Fibroblast of pulmonary artery (primary cell): ENCODE measurements at regions not wholly inside any gene's neighbourhood (a gene's known extent, or its start where the extent isn't known, plus 50 kb on each side); places are given as distances from the start of the nearest gene placed in this dataset.
"Not testable (repeated sequence)": the region's sequence is repeated elsewhere in the genome, so short reads cannot be mapped to it uniquely, and the experiment has no call there.

Experiments
- DNase-seq: peaks from one replicate; pipeline ENCODE4 v3.0.0-alpha.2; 2010; ENCODE audit warnings: low read depth
- H3K4me3 ChIP-seq: replicated peaks from 2 replicates; pipeline ENCODE4 v1.5.1; 2011; ENCODE audit warnings: low read depth, mild to moderate bottlenecking, control low read depth, low read length, moderate library complexity
- CTCF ChIP-seq: IDR thresholded peaks from 2 replicates; pipeline ENCODE4 v1.5.1; 2011; ENCODE audit warnings: mild to moderate bottlenecking, control low read depth, low read length, inconsistent platforms; ENCODE audit errors: missing control alignments

- no peak for DNase-seq
- no peak overlapping the region for H3K4me3 ChIP-seq
- no peak for TF ChIP-seq CTCF
Observed at GRCh38 chr9:117932585-117932984, 228.4 kb downstream of the TLR4 start.

- H3K4me3 ChIP-seq = no peak overlapping the region
- DNase-seq = no peak
- no peak for TF ChIP-seq CTCF
Observed at GRCh38 chr9:117936185-117937130, 232.3 kb downstream of the TLR4 start.

- no peak overlapping the region for H3K4me3 ChIP-seq
- no peak for TF ChIP-seq CTCF
- DNase-seq = no peak
Observed at GRCh38 chr9:117938086-117938485, 233.9 kb downstream of the TLR4 start.

- H3K4me3 ChIP-seq = no peak overlapping the region
- DNase-seq = no peak
- TF ChIP-seq CTCF = no peak
Observed at GRCh38 chr9:117938896-117939295, 234.7 kb downstream of the TLR4 start.

- not testable (repeated sequence) for H3K4me3 ChIP-seq, DNase-seq
Observed at GRCh38 chr9:117944750-117945149, 240.5 kb downstream of the TLR4 start.

- TF ChIP-seq CTCF = no peak
- H3K4me3 ChIP-seq = no peak overlapping the region
- no peak for DNase-seq
Observed at GRCh38 chr9:117945286-117945685, 241.1 kb downstream of the TLR4 start.

- no peak overlapping the region for H3K4me3 ChIP-seq
- no peak for TF ChIP-seq CTCF
- no peak for DNase-seq
Observed at GRCh38 chr9:117951127-117951526, 246.9 kb downstream of the TLR4 start.
